HG03565 (cell line): ENCODE measurements at regions not wholly inside any gene's neighbourhood (a gene's known extent, or its start where the extent isn't known, plus 50 kb on each side); places are given as distances from the start of the nearest gene placed in this dataset.

ENCODE experiments used
- ATAC-seq: cut with Tn5 transposase; IDR thresholded peaks from one replicate; pipeline ENCODE4 v1.9.1; 2021; ENCODE audit warnings: mild to moderate bottlenecking, moderate library complexity; ENCODE audit not compliant: unreplicated experiment

- no peak for ATAC-seq
Observed at GRCh38 chr14:65185829-65186228, 83.5 kb upstream of the MAX start.

GRCh38 chr14:65186951-65187350, 84.6 kb upstream of the MAX start:
- no peak for ATAC-seq

DNA sequence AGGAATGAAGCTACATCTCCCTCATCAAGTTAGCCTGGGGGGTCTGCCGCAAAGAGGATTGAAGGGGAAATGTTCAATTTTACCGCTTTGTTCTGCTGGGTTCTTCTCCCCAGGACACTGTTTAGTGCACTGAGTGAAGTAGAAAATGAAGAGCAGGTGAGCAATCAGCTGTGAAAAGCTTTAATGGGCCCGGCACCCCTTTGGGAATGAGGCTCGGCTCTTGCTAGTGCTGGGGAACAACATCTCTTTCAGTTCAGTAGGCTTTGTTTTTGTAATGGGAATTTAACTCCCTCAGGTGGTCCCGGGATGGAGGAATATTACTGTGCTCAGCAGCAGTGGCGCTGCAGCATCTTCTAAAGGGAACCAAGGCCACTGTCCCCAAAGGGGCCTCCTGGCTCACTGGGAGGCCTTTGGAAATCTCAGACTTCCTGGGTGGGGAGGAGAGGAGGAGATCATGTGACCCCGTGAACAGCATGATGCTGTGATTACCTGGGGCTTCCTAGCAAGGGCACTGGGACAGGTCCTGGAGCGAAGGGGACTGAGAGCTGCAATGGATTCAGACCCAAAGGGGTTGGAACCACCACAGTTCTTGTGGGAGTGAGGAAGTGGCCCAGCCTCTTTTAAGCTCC, 85.2 kb upstream of the MAX start:
- ATAC-seq, result no peak

GRCh38 chr14:65190312-65190711, 88.0 kb upstream of the MAX start:
- no peak for ATAC-seq

GRCh38 chr14:65191716-65192115, 89.4 kb upstream of the MAX start:
- ATAC-seq, result no peak

DNA sequence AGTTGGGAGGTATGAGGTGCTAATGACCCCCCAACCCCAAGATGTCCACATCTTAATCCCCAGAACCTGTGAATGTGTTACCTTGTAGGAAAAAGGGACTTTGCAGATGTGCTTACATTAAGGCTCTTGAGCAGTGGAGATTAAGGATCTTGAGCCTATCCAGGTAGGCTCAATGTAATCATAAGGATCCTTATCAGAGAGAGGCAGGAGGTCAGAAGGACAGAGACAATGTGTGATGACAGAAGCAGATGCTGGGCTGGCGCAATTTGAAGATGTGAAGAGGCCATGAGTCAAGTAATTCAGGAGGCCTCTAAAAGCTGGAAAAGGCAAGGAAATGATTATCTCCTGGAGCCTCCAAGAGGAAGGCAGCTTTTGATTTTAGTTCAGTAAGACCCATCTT, 90.4 kb upstream of the MAX start:
- ATAC-seq, result no peak

DNA sequence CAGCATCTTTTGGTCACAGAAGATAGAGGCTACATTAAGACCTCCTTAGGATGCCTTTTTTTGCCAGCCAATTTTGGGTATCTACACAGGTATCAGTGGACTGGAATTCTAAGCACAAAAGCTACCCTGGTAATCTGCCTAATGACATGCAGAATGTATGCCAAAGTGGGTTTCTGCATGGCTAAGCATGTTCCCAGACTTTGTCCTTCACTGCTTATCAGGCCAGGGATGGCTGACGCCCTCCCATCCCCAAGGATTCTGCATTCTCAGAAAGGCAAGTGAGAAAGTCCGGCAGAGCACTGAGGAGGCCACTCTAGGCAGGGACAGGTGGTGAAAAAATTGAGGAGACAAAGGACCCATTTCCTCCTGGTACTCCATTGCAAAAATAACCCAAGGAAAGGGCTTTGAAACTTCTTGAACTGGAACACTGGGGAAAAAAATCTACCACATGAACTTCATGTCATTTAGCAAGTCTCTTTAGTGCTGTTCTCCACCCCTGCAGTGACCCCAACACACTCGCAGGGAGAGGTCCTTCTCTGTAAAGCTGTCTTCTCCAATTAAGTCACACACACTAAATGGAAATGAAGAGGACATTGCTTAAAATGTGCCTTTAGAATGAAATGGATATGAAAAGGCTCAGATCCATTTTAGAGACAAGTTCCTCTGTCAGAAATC, 91.7 kb upstream of the MAX start:
- no peak for ATAC-seq

- ATAC-seq, result peak; percentile 90
Observed at GRCh38 chr14:65195042-65195719, 92.9 kb upstream of the MAX start.

- no peak for ATAC-seq
Observed at GRCh38 chr14:65198346-65198745, 96.0 kb upstream of the MAX start.

DNA sequence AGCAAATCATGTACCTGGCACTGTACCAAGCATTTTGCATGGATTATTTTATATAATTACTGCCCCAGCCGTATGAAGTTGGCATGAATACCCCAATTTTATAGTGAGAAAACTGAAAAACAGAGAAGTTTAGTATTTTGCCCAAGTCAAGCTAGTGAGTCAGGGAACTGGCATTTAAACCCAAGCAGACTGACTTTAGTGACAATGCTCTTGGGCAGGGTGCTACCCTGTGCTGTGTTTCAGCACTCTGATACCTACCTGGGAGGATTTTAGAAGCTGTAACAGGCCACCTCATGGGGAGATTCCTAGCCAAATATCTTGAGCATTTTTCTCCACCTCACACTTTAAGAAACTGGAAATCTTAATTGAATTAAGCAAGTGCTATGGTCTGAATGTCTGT, 98.1 kb upstream of the MAX start:
- ATAC-seq, result no peak

GRCh38 chr14:65203574-65203973, 101.3 kb upstream of the MAX start:
- ATAC-seq, result no peak

DNA sequence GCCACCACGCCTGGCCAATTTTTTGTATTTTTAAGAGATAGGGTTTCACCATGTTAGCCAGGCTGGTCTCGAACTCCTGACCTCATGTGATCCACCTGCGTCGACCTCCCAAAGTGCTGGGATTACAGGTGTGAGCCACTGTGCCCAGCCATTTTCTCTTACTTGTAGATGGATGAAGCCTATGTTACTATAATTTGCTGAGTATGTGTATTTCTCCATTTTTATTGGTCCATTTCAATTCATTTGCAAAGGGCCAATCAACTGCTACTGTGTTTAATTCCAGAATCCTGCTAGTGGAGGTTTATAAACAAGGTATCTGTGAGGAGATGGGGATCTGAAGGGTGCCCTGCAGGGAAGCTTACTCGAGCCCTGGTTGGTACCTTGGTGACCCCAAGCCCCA, 101.7 kb upstream of the MAX start:
- ATAC-seq, result no peak

- no peak for ATAC-seq
Observed at GRCh38 chr14:65206078-65206447, 103.7 kb upstream of the MAX start.

DNA sequence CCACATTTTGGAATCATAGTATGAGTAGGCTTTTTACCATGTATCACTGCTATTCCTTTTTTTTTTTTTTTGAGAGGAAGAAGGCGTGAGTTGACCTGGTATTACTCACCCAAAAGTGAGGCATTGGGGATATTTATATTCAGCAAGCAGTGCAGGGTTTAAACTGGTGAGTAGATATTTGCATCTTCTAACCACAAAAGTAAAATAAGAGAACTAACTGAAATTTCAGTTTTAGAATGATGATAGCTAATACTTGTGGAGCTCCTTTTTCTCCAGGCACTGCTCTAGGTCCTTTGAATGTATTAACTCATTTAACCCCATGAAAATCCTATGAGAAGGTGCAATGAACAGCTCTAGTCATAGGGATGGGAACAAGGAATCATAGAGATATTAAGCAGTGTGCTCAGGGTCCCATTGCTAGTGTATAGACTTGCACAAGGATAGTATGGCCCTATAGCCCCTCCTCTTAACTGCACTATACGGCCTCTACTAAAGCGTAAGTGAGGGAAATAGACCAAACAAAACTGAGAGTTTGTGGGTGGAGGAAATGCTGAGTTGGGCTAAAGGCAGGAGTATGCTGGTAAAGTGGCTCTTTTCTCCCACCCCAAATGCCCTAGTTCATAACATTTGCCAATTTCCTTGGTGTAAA, 104.3 kb upstream of the MAX start:
- ATAC-seq, result peak; percentile 69

- ATAC-seq, result no peak
Observed at GRCh38 chr14:65208548-65208947, 106.2 kb upstream of the MAX start.

GRCh38 chr14:65210118-65210821, 108.0 kb upstream of the MAX start:
- no peak for ATAC-seq

DNA sequence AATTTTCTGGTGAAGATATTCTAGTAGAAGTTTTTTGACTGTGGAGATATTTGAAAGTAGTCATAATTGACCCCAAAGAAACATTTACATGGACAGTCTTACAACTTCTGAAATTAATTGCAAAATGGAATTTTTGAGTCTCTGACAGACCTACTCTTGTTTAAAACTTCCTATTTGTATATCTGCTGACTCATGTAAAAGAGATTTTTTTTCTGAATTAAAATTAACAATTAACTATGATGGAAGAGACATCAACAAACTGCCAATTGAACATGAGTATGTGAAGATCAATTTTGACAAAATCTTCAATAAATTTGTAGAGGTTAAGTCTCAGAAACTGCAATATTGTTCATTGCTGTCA, 108.5 kb upstream of the MAX start:
- no peak for ATAC-seq

- ATAC-seq, result no peak
Observed at GRCh38 chr14:65211341-65211987, 109.1 kb upstream of the MAX start.

DNA sequence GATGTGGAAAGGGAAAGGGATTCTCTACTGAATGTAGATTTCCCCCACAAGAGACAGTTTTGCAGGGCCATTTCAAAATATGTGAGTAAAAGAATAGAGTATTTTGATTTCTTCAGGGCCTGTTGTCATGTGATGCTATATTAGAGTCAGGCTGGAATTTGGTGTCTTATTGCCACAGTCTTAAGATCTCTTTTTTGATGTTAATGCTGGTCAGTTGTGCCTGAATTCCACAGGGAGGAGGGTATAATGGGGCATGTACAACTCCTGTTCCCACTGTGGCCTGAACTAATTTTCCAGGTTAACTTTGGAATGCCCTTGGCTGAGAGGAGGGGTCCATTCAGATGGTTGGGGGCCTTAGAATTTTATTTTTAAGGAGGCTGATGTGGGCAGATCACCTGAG, 111.0 kb upstream of the MAX start:
- no peak for ATAC-seq

GRCh38 chr14:65214741-65215140, 112.4 kb upstream of the MAX start:
- ATAC-seq, result no peak

GRCh38 chr14:65219353-65219752, 117.0 kb upstream of the MAX start:
- no peak for ATAC-seq
